GM12873 (cell line): ENCODE measurements at regions not wholly inside any gene's neighbourhood (a gene's known extent, or its start where the extent isn't known, plus 50 kb on each side); places are given as distances from the start of the nearest gene placed in this dataset.

Source experiments
- TF ChIP-seq, protein P1 (sequence below): IDR thresholded peaks from 2 replicates; pipeline ENCODE4 v1.5.1; 2012; ENCODE audit warnings: low read depth, mild to moderate bottlenecking, moderate library complexity, low read length, control low read depth; ENCODE audit not compliant: insufficient read depth; ENCODE audit errors: missing control alignments

DNA sequence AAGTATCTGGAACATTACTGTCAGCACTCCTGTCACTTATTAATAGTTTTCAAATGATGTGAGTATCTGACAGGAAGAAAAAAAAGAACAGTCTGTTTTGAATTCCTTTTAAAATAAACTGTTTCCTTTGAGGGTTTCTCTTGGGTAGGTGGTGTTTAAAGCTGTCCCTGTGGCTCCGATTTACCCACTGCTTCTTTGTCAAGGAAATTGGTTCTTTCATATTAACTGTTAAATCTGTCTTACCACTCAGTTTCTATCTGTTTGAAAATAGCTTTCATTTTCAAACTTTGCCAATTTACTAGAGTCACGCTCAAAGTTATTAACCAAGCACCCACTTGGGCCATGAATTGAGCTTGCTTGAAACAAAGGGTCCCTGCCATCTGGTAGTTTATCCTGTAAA lies 614.6 kb upstream of the NXPH2 start:
- TF ChIP-seq, protein P1, sequence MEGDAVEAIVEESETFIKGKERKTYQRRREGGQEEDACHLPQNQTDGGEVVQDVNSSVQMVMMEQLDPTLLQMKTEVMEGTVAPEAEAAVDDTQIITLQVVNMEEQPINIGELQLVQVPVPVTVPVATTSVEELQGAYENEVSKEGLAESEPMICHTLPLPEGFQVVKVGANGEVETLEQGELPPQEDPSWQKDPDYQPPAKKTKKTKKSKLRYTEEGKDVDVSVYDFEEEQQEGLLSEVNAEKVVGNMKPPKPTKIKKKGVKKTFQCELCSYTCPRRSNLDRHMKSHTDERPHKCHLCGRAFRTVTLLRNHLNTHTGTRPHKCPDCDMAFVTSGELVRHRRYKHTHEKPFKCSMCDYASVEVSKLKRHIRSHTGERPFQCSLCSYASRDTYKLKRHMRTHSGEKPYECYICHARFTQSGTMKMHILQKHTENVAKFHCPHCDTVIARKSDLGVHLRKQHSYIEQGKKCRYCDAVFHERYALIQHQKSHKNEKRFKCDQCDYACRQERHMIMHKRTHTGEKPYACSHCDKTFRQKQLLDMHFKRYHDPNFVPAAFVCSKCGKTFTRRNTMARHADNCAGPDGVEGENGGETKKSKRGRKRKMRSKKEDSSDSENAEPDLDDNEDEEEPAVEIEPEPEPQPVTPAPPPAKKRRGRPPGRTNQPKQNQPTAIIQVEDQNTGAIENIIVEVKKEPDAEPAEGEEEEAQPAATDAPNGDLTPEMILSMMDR, result no peak

DNA sequence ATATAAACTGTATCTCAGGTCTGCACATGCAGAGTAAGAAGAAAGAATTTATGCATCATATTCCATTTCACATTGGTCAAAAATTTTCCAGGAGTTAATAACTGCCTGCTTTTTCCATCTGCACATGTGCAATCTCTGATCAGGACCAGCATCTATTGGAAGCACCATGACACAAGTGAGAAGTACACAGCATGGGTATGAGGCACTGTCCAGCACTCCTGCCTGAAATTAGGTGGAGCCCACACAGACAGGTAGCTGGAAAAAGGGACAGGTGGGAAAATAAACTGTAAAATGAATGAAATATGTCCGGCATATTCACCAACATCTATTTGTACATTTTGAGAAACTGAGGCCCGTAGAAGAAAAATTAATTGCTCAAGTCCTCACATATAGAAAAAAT lies 609.2 kb upstream of the NXPH2 start:
- TF ChIP-seq, protein P1, result no peak

DNA sequence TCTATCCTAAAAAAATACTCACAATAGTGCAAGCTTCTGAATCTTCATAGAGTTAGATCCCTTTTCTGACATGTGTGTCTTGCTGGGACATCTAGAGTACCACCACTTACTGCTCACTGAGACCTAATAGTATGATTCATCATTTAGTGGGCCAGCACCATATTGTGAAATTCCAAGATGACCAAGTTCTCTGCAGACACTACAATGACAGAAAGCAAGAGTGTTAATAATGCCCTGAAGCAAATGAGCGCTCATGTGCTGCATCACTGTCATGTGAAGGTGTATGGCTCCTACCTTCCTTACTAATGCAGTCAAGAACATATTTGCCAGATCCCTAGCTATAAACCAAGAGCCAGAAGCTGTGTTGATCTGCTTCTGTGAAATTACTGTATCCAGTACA lies 606.2 kb upstream of the NXPH2 start:
- TF ChIP-seq, protein P1, result no peak

DNA sequence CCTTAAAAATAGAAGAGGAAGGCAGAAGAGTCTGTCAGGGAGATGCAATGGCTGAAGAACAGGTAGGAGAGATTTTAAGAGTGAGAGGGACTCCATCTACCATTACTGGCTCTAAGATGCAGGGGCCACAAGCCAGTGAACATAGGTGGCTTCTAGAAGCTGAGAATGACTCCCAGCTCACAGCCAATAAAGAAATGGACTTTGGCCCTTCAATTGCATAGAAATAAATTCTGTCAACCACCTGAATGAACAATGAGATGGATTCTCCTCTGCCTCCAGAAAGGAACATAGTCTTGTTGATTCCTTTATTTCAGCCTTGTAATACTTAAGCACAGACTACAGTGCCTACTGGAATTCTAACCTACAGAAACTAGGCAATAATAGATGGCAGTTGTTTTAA lies 603.3 kb upstream of the NXPH2 start:
- TF ChIP-seq, protein P1, result no peak

DNA sequence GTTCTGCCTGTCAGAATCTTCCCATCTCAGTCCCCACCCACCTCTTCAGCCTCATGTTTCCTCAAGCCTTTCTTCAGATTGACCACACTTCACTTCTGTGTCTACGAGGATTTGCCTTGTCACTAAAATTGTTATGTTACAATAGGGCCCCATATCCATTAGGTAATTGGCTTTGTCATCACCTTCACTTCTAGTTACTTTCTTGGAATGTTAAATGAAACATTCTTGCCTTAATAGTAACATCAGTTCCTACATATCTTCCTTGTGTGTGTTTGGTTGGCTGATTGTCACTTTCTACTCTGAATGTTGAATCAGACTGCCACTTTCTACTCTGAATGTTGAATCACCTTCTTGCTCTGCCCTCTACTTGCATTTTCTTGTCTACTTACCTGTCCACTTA lies 599.9 kb upstream of the NXPH2 start:
- TF ChIP-seq, protein P1, result no peak

DNA sequence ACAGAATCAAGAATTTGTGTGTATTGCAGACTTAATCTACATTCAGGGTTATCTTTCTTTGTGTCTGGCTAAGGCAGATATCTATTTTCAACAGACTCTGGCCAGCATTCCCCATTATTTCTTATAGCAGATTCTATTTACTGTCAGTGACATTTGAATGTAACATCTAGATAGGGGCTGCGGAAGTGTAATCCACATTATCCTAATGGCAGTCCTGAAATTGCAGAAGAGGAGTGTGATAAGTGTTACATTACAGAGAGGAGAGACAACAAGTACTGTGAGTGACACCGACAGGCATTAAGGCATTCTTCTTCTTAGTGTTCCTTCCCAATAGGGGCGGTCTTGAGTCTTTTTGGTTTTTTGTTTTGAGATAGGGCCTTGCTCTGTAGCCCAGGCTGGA lies 598.2 kb upstream of the NXPH2 start:
- TF ChIP-seq, protein P1, result no peak

DNA sequence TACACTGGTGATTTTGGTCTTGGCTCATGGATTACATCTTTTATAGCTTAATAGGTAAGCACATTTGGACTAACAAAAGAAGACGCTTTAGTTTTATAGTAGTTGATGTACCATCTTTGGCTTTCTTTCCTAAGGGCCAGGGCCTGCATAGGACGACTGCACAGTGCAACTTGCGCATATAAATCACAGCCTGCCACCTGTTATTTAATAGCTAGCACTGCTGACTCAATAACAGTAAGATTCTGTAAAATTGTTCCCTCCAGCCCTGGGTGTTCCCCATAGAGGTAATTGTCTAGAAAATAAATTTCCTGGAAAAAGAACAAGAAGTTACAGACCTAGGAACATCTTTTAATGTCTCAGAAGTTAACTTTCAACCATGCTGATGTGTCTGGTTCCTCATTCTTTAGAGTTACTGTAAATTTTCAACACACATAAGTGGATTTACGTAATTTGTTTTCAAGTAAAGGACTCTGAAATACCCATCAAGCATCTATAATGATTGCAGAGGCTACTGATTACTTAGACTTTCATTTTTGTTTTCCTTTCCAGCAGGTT lies 594.2 kb upstream of the NXPH2 start:
- TF ChIP-seq, protein P1, result no peak
